HFF-Myc (cell line): ENCODE measurements at regions not wholly inside any gene's neighbourhood (a gene's known extent, or its start where the extent isn't known, plus 50 kb on each side); places are given as distances from the start of the nearest gene placed in this dataset.

ENCODE experiments used
- DNase-seq: peaks from one replicate; pipeline ENCODE4 v3.0.0-alpha.2; 2011; ENCODE audit warnings: low read depth; ENCODE audit errors: extremely low read depth
- H3K4me3 ChIP-seq: replicated peaks from 2 replicates; pipeline ENCODE4 v1.5.1; 2011; ENCODE audit warnings: low read depth, mild to moderate bottlenecking, control low read depth, low read length
- TF ChIP-seq, protein P1 (sequence below): IDR thresholded peaks from 2 replicates; pipeline ENCODE4 v1.5.1; 2012; ENCODE audit warnings: mild to moderate bottlenecking, low read depth, low read length, control low read depth; ENCODE audit errors: missing control alignments

DNA sequence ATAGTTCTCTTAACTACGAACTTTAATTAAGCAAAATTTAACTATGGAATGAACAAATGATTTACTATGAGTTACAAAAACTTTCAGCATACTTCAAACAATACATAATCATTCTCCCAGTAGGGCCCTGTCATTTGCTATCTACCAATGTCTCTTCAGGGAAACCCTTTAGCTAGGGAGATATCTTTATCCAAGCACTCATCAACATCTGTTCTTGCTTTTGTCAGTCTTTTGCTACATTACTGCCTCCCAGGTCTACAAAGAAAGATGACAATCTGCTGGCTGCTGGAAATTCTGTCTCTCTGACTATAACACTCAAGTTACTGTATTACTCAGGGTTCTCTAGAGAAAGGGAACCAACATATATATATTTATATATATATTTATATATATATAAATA is 1626.3 kb upstream of the CELF4 start:
- TF ChIP-seq, protein P1, sequence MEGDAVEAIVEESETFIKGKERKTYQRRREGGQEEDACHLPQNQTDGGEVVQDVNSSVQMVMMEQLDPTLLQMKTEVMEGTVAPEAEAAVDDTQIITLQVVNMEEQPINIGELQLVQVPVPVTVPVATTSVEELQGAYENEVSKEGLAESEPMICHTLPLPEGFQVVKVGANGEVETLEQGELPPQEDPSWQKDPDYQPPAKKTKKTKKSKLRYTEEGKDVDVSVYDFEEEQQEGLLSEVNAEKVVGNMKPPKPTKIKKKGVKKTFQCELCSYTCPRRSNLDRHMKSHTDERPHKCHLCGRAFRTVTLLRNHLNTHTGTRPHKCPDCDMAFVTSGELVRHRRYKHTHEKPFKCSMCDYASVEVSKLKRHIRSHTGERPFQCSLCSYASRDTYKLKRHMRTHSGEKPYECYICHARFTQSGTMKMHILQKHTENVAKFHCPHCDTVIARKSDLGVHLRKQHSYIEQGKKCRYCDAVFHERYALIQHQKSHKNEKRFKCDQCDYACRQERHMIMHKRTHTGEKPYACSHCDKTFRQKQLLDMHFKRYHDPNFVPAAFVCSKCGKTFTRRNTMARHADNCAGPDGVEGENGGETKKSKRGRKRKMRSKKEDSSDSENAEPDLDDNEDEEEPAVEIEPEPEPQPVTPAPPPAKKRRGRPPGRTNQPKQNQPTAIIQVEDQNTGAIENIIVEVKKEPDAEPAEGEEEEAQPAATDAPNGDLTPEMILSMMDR: no peak
- H3K4me3 ChIP-seq: no peak overlapping the region
- DNase-seq: no peak

DNA sequence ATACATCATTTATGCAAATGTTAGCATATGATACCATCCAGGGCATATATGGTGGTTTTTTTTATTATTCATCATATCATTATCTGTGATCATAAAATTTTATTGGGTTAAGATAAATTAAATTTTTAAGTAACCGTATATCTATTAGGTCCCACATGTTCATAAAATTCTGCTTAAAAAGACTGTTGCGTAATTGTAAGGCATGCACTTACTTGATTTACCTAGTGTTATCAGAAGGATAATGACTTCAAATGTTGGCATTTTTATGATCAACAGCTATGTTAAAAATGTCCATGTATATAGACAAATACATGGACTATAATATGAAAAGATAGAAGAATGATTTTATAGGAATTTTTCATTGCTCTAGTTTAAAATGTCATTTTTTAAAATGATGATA is 1625.5 kb upstream of the CELF4 start:
- TF ChIP-seq, protein P1: no peak
- no peak overlapping the region for H3K4me3 ChIP-seq
- DNase-seq: no peak

DNA sequence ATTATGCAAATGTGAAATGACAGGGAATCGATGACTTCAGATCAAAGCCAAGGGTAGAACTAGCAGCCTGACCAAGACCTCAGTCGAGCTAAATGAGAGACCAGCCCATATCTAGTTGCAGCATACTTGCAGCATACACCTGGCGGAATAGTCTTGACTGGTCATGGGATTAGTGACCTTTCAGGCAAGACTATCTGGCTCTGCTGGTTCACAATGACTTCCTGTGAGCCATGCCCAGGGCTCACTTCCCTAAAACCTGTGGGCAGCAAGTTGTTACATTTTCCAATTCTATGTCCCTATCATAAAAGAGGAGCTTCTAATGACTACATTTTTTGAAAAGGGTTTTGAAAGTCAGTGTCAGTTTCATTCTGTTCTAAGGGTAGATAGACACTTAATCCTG is 1624.9 kb upstream of the CELF4 start:
- H3K4me3 ChIP-seq: no peak overlapping the region
- DNase-seq: no peak
- TF ChIP-seq, protein P1: no peak

DNA sequence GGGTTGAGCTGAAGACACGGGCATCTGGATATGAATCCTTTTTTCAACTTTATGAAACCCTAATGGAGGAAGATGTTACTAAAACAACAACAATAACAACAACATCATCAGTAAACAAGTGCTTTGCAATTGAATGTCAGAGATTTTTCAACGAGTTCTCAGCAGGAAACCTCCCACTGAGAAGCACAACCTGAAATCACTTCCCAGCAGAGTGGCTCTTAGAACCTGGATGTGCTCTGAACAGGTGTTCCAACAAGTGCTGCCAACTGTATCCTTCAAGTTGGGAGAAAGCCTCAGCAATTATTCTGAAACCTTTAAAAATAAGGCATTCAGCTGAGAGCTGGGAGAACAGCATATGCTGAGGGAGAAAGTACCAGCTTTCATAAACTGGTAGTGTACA is 1622.7 kb upstream of the CELF4 start:
- DNase-seq: no peak
- TF ChIP-seq, protein P1: no peak
- no peak overlapping the region for H3K4me3 ChIP-seq

DNA sequence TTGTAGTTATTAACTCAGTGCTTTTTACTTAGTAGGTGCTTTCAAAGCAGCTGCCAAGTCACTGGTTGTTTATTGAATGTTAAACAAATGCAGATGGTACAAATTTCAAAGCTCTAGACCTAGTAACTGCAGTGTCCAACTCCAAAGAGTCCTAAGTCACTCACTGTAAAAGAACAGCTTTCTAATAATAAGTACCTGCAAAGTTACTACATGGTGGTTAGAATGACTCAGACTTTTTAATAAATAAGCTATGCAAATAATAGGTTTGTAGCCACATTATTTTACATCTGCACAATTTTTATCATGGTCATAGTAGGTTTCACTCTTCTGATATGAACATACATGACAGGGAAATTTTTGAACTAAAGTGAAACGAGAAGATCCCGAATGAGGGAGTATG is 1620.4 kb upstream of the CELF4 start:
- no peak for DNase-seq
- TF ChIP-seq, protein P1: no peak
- no peak overlapping the region for H3K4me3 ChIP-seq

DNA sequence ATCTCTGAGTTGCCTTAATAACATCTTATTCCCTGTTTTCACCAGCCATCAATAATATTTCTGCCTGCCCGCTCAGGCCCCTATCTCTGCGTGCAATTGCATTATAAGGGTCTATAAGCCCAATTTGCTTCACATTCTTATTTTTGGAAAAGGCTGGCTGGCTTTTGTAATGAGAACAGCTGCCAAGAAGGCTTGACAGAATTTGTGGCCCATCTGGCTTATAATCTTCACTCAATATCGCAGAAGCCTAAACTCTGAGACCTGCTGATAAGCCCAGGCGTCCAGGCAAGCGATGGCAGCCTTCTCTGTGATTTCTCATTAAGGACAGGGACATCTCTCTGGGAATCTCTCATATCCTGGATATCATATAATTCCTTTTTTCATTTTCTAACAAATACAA is 1618.6 kb upstream of the CELF4 start:
- DNase-seq: no peak
- TF ChIP-seq, protein P1: no peak

DNA sequence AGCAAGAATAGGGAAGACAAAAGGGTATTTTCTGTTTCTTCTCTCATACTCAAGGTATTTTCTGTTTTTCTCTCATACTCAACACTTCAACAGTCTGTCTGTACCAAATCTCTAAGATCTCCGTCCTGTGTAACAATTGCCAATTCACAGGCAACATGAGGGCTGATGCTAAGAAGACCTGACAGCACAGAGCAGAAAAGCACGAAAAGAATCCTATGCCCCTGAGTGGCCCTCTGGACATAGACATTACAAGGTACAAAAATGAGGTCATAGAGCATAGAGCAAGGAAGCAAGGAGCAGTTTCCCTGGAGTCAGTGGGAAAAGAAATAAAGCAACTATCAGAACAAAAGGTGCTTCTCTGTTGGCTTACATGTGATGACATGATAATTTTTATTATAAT is 1612.6 kb upstream of the CELF4 start:
- DNase-seq: no peak
- TF ChIP-seq, protein P1: no peak
- H3K4me3 ChIP-seq: no peak overlapping the region

More for the DNA sequence above, 1618.6 kb upstream of the CELF4 start:
- no peak overlapping the region for H3K4me3 ChIP-seq
